ENCODE measurements at regions not wholly inside any gene's neighbourhood (a gene's known extent, or its start where the extent isn't known, plus 50 kb on each side); places are given as distances from the start of the nearest gene placed in this dataset.

- peaks cover 23% of the 10 kb centered on the region for H3K4me1 ChIP-seq (ENCODE audit: insufficient read depth, low read length)
- no peak overlapping the region for H2AFZ ChIP-seq (ENCODE audit: low read depth, low read length)
- peak overlapping the region; percentile 33; the same call in 1 of the 2 replicates for H3K4me2 ChIP-seq (ENCODE audit: insufficient read depth, low read length)
- peak; percentile 63 for DNase-seq
- no peak overlapping the region for H3K4me3 ChIP-seq (ENCODE audit: low read depth in 1 of 2, low read length in 2 of 2)
- peak; percentile 99 for ATAC-seq (ENCODE audit: insufficient read depth, low read depth)
- H3K27ac ChIP-seq (ENCODE audit: low read length): no peak overlapping the region; the same call in 1 of the 2 replicates
- no peak overlapping the region for H3K9ac ChIP-seq (ENCODE audit: low read depth, low read length)
- no peaks in the 10 kb centered on the region for H3K27me3 ChIP-seq (ENCODE audit: insufficient read depth, low read length, poor library complexity)
- H3K9me3 ChIP-seq (ENCODE audit: insufficient read depth, low read length, severe bottlenecking): no peaks in the 10 kb centered on the region
- H3K79me2 ChIP-seq (ENCODE audit: insufficient read depth, low read length): no peaks in the 10 kb centered on the region
- H4K20me1 ChIP-seq (ENCODE audit: insufficient read depth, low read length): no peaks in the 10 kb centered on the region
- no peaks in the 10 kb centered on the region for H3K36me3 ChIP-seq (ENCODE audit: insufficient read depth, low read length)
- TF ChIP-seq CTCF (IDR thresholded peaks at IDR 0.05; ENCODE audit: borderline replicate concordance, extremely low read depth, low read length, poor library complexity, severe bottlenecking) (peak; percentile 37), EZH2 (IDR thresholded peaks at IDR 0.05; ENCODE audit: borderline replicate concordance, low read depth, low read length, severe bottlenecking) (no peak)
Observed at GRCh38 chr2:172153156-172153555, 50.5 kb upstream of the DLX2 start.

- Histone ChIP-seq H3K79me2 (ENCODE audit: insufficient read depth, low read length) (no peaks in the 10 kb centered on the region), H3K4me2 (ENCODE audit: insufficient read depth, low read length) (peak overlapping the region; percentile 33; the same call in 1 of the 2 replicates), H3K9ac (ENCODE audit: low read depth, low read length) (no peak overlapping the region), H3K36me3 (ENCODE audit: insufficient read depth, low read length) (no peaks in the 10 kb centered on the region), H4K20me1 (ENCODE audit: insufficient read depth, low read length) (no peaks in the 10 kb centered on the region), H3K27me3 (ENCODE audit: insufficient read depth, low read length, poor library complexity) (no peaks in the 10 kb centered on the region), H3K9me3 (ENCODE audit: insufficient read depth, low read length, severe bottlenecking) (no peaks in the 10 kb centered on the region), H3K4me1 (ENCODE audit: insufficient read depth, low read length) (peaks cover 23% of the 10 kb centered on the region), H2AFZ (ENCODE audit: low read depth, low read length) (no peak overlapping the region), H3K27ac (ENCODE audit: low read length) (no peak overlapping the region; the same call in 1 of the 2 replicates), H3K4me3 (ENCODE audit: low read depth in 1 of 2, low read length in 2 of 2) (no peak overlapping the region)
- no peak for TF ChIP-seq CTCF (IDR thresholded peaks at IDR 0.05; ENCODE audit: borderline replicate concordance, extremely low read depth, low read length, poor library complexity, severe bottlenecking)
- no peak for TF ChIP-seq EZH2 (IDR thresholded peaks at IDR 0.05; ENCODE audit: borderline replicate concordance, low read depth, low read length, severe bottlenecking)
- ATAC-seq (ENCODE audit: insufficient read depth, low read depth) (no peak), DNase-seq (no peak)
Observed at GRCh38 chr2:172153757-172154156, 51.1 kb upstream of the DLX2 start.

- H3K9me3 ChIP-seq (ENCODE audit: insufficient read depth, low read length, severe bottlenecking): no peaks in the 10 kb centered on the region
- no peak overlapping the region for H3K9ac ChIP-seq (ENCODE audit: low read depth, low read length)
- no peak overlapping the region for H3K4me2 ChIP-seq (ENCODE audit: insufficient read depth, low read length)
- no peak overlapping the region for H3K4me3 ChIP-seq (ENCODE audit: low read depth in 1 of 2, low read length in 2 of 2)
- ATAC-seq (ENCODE audit: insufficient read depth, low read depth): no peak
- no peak for TF ChIP-seq EZH2 (IDR thresholded peaks at IDR 0.05; ENCODE audit: borderline replicate concordance, low read depth, low read length, severe bottlenecking)
- no peak for TF ChIP-seq CTCF (IDR thresholded peaks at IDR 0.05; ENCODE audit: borderline replicate concordance, extremely low read depth, low read length, poor library complexity, severe bottlenecking)
- DNase-seq: no peak
- no peaks in the 10 kb centered on the region for H3K36me3 ChIP-seq (ENCODE audit: insufficient read depth, low read length)
- H3K27ac ChIP-seq (ENCODE audit: low read length): no peak overlapping the region
- H4K20me1 ChIP-seq (ENCODE audit: insufficient read depth, low read length): no peaks in the 10 kb centered on the region
- no peaks in the 10 kb centered on the region for H3K79me2 ChIP-seq (ENCODE audit: insufficient read depth, low read length)
- peaks cover 23% of the 10 kb centered on the region for H3K4me1 ChIP-seq (ENCODE audit: insufficient read depth, low read length)
- H2AFZ ChIP-seq (ENCODE audit: low read depth, low read length): no peak overlapping the region
- no peaks in the 10 kb centered on the region for H3K27me3 ChIP-seq (ENCODE audit: insufficient read depth, low read length, poor library complexity)
Observed at GRCh38 chr2:172155752-172156151, 53.1 kb upstream of the DLX2 start.

GRCh38 chr2:172160839-172161238 lies 58.1 kb upstream of the DLX2 start:
- Histone ChIP-seq H3K27ac (ENCODE audit: low read length) (no peak overlapping the region), H4K20me1 (ENCODE audit: insufficient read depth, low read length) (no peaks in the 10 kb centered on the region), H3K9me3 (ENCODE audit: insufficient read depth, low read length, severe bottlenecking) (no peaks in the 10 kb centered on the region), H3K27me3 (ENCODE audit: insufficient read depth, low read length, poor library complexity) (no peaks in the 10 kb centered on the region), H3K79me2 (ENCODE audit: insufficient read depth, low read length) (no peaks in the 10 kb centered on the region), H3K9ac (ENCODE audit: low read depth, low read length) (no peak overlapping the region), H3K4me1 (ENCODE audit: insufficient read depth, low read length) (no peaks in the 10 kb centered on the region), H2AFZ (ENCODE audit: low read depth, low read length) (no peak overlapping the region), H3K36me3 (ENCODE audit: insufficient read depth, low read length) (no peaks in the 10 kb centered on the region), H3K4me3 (ENCODE audit: low read depth in 1 of 2, low read length in 2 of 2) (no peak overlapping the region), H3K4me2 (ENCODE audit: insufficient read depth, low read length) (no peak overlapping the region)
- TF ChIP-seq EZH2 (IDR thresholded peaks at IDR 0.05; ENCODE audit: borderline replicate concordance, low read depth, low read length, severe bottlenecking) (no peak), CTCF (IDR thresholded peaks at IDR 0.05; ENCODE audit: borderline replicate concordance, extremely low read depth, low read length, poor library complexity, severe bottlenecking) (no peak)
- no peak for DNase-seq
- no peak for ATAC-seq (ENCODE audit: insufficient read depth, low read depth)
